ENCODE measurements at regions not wholly inside any gene's neighbourhood (a gene's known extent, or its start where the extent isn't known, plus 50 kb on each side); places are given as distances from the start of the nearest gene placed in this dataset.

DNA sequence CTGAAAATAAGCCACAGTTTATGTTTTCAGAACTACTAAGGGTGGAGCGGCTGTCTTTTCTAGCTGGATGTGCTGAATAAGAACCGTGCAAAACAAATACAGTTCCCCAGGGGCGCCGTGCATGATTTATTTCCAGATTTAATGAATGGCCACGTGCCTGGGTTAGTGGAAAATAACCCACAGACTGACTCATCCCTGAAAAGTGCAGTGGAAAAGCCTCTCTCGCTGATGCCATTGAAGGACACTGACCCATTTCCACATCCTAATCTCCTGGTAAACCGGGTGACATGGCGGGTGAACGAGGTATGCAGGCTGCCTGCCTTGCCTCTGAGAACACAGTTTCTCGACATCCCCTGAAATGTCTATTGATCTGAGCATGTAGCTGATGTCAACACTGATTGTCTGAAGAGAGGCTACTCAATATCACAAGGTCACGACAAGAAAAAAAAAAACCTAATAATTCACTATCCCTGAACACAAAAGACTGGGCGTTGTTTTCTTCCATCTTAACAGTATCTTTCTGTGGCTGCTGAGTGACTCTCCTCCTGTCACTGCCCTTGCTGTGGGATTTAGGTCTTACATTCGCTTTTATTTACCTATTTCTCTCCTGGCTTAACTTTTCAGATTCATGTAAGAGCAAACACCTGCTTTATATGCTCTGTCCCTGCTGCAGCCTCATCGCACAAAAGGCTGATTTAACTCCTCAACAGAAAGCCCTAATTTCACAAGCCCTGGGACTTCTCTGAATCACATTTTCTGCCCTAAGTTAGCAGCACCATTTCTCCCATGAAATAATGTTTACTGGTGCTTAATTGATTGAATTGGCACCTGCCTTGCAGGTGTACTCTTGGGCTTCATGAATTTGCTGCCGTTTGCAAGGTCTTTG, 76.9 kb upstream of the SCOC start:
- TF ChIP-seq, protein P1, sequence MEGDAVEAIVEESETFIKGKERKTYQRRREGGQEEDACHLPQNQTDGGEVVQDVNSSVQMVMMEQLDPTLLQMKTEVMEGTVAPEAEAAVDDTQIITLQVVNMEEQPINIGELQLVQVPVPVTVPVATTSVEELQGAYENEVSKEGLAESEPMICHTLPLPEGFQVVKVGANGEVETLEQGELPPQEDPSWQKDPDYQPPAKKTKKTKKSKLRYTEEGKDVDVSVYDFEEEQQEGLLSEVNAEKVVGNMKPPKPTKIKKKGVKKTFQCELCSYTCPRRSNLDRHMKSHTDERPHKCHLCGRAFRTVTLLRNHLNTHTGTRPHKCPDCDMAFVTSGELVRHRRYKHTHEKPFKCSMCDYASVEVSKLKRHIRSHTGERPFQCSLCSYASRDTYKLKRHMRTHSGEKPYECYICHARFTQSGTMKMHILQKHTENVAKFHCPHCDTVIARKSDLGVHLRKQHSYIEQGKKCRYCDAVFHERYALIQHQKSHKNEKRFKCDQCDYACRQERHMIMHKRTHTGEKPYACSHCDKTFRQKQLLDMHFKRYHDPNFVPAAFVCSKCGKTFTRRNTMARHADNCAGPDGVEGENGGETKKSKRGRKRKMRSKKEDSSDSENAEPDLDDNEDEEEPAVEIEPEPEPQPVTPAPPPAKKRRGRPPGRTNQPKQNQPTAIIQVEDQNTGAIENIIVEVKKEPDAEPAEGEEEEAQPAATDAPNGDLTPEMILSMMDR (IDR thresholded peaks at IDR 0.05) = no peak
- no peak for TF ChIP-seq POLR2A (IDR thresholded peaks at IDR 0.05)

All from body of pancreas (tissue), 4 donors.